Neural cell (in vitro differentiated cells): ENCODE measurements at regions not wholly inside any gene's neighbourhood (a gene's known extent, or its start where the extent isn't known, plus 50 kb on each side); places are given as distances from the start of the nearest gene placed in this dataset.
"Not testable (repeated sequence)": the region's sequence is repeated elsewhere in the genome, so short reads cannot be mapped to it uniquely, and the experiment has no call there.

Source experiments
- CTCF ChIP-seq: fragments of 450-650 bp; IDR thresholded peaks from 2 replicates; pipeline ENCODE4 v1.5.1; 2014; ENCODE audit warnings: antibody characterized with exemption, mild to moderate bottlenecking, moderate library complexity; ENCODE audit not compliant: poor library complexity, severe bottlenecking
- EZH2 ChIP-seq: fragments of 200-600, 300-800 bp; shearing (Covaris generic), sonication (generic); IDR thresholded peaks from 2 replicates; pipeline ENCODE4 v1.6.1; 2014; ENCODE audit warnings: antibody characterized with exemption, low read length, borderline replicate concordance, mild to moderate bottlenecking; ENCODE audit not compliant: insufficient read depth, poor library complexity, severe bottlenecking
- POLR2AphosphoS5 ChIP-seq: IDR thresholded peaks from 2 replicates; pipeline ENCODE4 v1.6.1; 2012
- RAD21 ChIP-seq: fragments of 450-650 bp; conservative IDR thresholded peaks from 2 replicates; pipeline ENCODE4 v1.6.1; 2014; ENCODE audit warnings: antibody characterized with exemption, mild to moderate bottlenecking, moderate library complexity
- SMC3 ChIP-seq: fragments of 450-650 bp; conservative IDR thresholded peaks from 2 replicates; pipeline ENCODE4 v1.6.1; 2014; ENCODE audit warnings: antibody characterized with exemption, mild to moderate bottlenecking, moderate library complexity; ENCODE audit not compliant: poor library complexity
- TAF1 ChIP-seq: IDR thresholded peaks from 2 replicates; pipeline ENCODE4 v1.6.1; 2012; ENCODE audit warnings: low read depth

GRCh38 chr1:54469444-54469843 lies 63.2 kb upstream of the SSBP3 start:
- not testable (repeated sequence) for TF ChIP-seq CTCF, RAD21, TAF1, SMC3, EZH2, POLR2AphosphoS5
